Loucy (cell line): ENCODE measurements at regions not wholly inside any gene's neighbourhood (a gene's known extent, or its start where the extent isn't known, plus 50 kb on each side); places are given as distances from the start of the nearest gene placed in this dataset.

ENCODE experiments used
- H2AFZ ChIP-seq: fragments of 200-600 bp; sonication (generic); 2 replicates; pipeline ENCODE4 v1.6.0; 2016; ENCODE audit warnings: antibody characterized with exemption, mild to moderate bottlenecking, low read length, moderate library complexity
- H3F3A ChIP-seq: fragments of 200-600 bp; 2 replicates; pipeline ENCODE4 v1.6.0; 2016; ENCODE audit warnings: antibody characterized with exemption, low read depth, mild to moderate bottlenecking
- H3K27me3 ChIP-seq: fragments of 200-600 bp; sonication (generic); 2 replicates; pipeline ENCODE4 v1.6.1; 2014; ENCODE audit warnings: low read length, mild to moderate bottlenecking; ENCODE audit not compliant: insufficient read depth, poor library complexity, severe bottlenecking
- H3K36me3 ChIP-seq: fragments of 200-600 bp; sonication (generic); 2 replicates; pipeline ENCODE4 v1.6.1; 2016; ENCODE audit warnings: low read length; ENCODE audit not compliant: insufficient read depth
- H3K4me1 ChIP-seq: fragments of 200-600 bp; sonication (generic); 2 replicates; pipeline ENCODE4 v1.5.1; 2014; ENCODE audit warnings: low read length, mild to moderate bottlenecking; ENCODE audit not compliant: insufficient read depth, poor library complexity, severe bottlenecking
- H3K4me2 ChIP-seq: fragments of 200-600 bp; sonication (generic); 2 replicates; pipeline ENCODE4 v1.6.0; 2014; ENCODE audit warnings: antibody characterized with exemption, low read length, low read depth, mild to moderate bottlenecking; ENCODE audit not compliant: poor library complexity, severe bottlenecking
- H3K4me3 ChIP-seq: fragments of 200-600 bp; sonication (generic); 2 replicates; pipeline ENCODE4 v1.5.1; 2014; ENCODE audit warnings: low read length, mild to moderate bottlenecking, mixed read lengths; ENCODE audit not compliant: poor library complexity, severe bottlenecking
- H3K79me2 ChIP-seq: fragments of 200-600 bp; sonication (generic); 2 replicates; pipeline ENCODE4 v1.6.1; 2014; ENCODE audit warnings: low read length; ENCODE audit not compliant: insufficient read depth
- H3K9ac ChIP-seq: fragments of 200-600 bp; sonication (generic); 2 replicates; pipeline ENCODE4 v1.6.0; 2014; ENCODE audit warnings: mild to moderate bottlenecking, low read depth, low read length, moderate library complexity; ENCODE audit not compliant: poor library complexity, severe bottlenecking
- H3K9me2 ChIP-seq: fragments of 200-600 bp; sonication (generic); replicated peaks from 2 replicates; pipeline ENCODE4 v1.6.1; 2016; ENCODE audit warnings: low read depth, low read length, mixed read lengths
- H3K9me3 ChIP-seq: fragments of 200-600 bp; sonication (generic); 2 replicates; pipeline ENCODE4 v1.6.1; 2014; ENCODE audit warnings: mild to moderate bottlenecking, antibody characterized with exemption, low read length, low read depth; ENCODE audit not compliant: insufficient read depth
- H4K20me1 ChIP-seq: fragments of 200-600 bp; sonication (generic); 2 replicates; pipeline ENCODE4 v1.6.0; 2014; ENCODE audit warnings: antibody characterized with exemption, low read length, mild to moderate bottlenecking; ENCODE audit not compliant: insufficient read depth, poor library complexity, severe bottlenecking
- CTCF ChIP-seq: fragments of 200-600 bp; sonication (generic); conservative IDR thresholded peaks from 2 replicates; pipeline ENCODE4 v1.5.1; 2014; ENCODE audit warnings: mild to moderate bottlenecking, antibody characterized with exemption, low read length
- EZH2phosphoT487 ChIP-seq: fragments of 200-600 bp; IDR thresholded peaks from 2 replicates; pipeline ENCODE4 v1.6.1; 2018; ENCODE audit warnings: antibody characterized with exemption, mild to moderate bottlenecking, moderate library complexity, borderline replicate concordance

- no peak overlapping the region for H3K4me2 ChIP-seq
- H4K20me1 ChIP-seq: no peaks in the 10 kb centered on the region
- H3K27me3 ChIP-seq: no peaks in the 10 kb centered on the region
- no peak overlapping the region for H3K9ac ChIP-seq
- H3K9me3 ChIP-seq: peaks cover 6% of the 10 kb centered on the region; the same call in 1 of the 2 replicates
- TF ChIP-seq EZH2phosphoT487: no peak
- H3F3A ChIP-seq: no peaks in the 10 kb centered on the region
- H3K79me2 ChIP-seq: no peaks in the 10 kb centered on the region
- H2AFZ ChIP-seq: no peak overlapping the region
- no peaks in the 10 kb centered on the region for H3K4me1 ChIP-seq
- no peak overlapping the region for H3K4me3 ChIP-seq
- no peaks in the 10 kb centered on the region for H3K9me2 ChIP-seq
- H3K36me3 ChIP-seq: no peaks in the 10 kb centered on the region
Measured at GRCh38 chr10:42491001-42491592, 147.3 kb downstream of the ZNF33B start.

- TF ChIP-seq EZH2phosphoT487 (no peak), CTCF (no peak)
- no peak overlapping the region for H2AFZ ChIP-seq
- H3K9ac ChIP-seq: no peak overlapping the region
- no peaks in the 10 kb centered on the region for H3K79me2 ChIP-seq
- H4K20me1 ChIP-seq: no peaks in the 10 kb centered on the region
- peaks cover 6% of the 10 kb centered on the region; the same call in 1 of the 2 replicates for H3K9me3 ChIP-seq
- H3K36me3 ChIP-seq: no peaks in the 10 kb centered on the region
- H3K4me3 ChIP-seq: no peak overlapping the region
- H3K9me2 ChIP-seq: no peaks in the 10 kb centered on the region
- H3F3A ChIP-seq: no peaks in the 10 kb centered on the region
- no peak overlapping the region for H3K4me2 ChIP-seq
- H3K27me3 ChIP-seq: no peaks in the 10 kb centered on the region
- no peaks in the 10 kb centered on the region for H3K4me1 ChIP-seq
Measured at GRCh38 chr10:42490368-42490767, 148.0 kb downstream of the ZNF33B start.

- Histone ChIP-seq H3K4me2 (no peak overlapping the region), H3K4me3 (no peak overlapping the region), H3K36me3 (no peaks in the 10 kb centered on the region), H2AFZ (no peak overlapping the region), H4K20me1 (no peaks in the 10 kb centered on the region), H3K9ac (no peak overlapping the region), H3K9me3 (no peaks in the 10 kb centered on the region), H3K9me2 (no peaks in the 10 kb centered on the region), H3K79me2 (no peaks in the 10 kb centered on the region), H3K27me3 (no peaks in the 10 kb centered on the region), H3K4me1 (no peaks in the 10 kb centered on the region), H3F3A (no peaks in the 10 kb centered on the region)
- TF ChIP-seq EZH2phosphoT487: no peak
- TF ChIP-seq CTCF: no peak
Measured at GRCh38 chr10:42488416-42488815, 150.0 kb downstream of the ZNF33B start.

GRCh38 chr10:42482411-42482810, 156.0 kb downstream of the ZNF33B start:
- no peak for TF ChIP-seq EZH2phosphoT487
- TF ChIP-seq CTCF: no peak
- Histone ChIP-seq H2AFZ (no peak overlapping the region), H3K9ac (no peak overlapping the region), H3K4me1 (no peaks in the 10 kb centered on the region), H3K4me3 (no peak overlapping the region), H3K9me2 (no peaks in the 10 kb centered on the region), H3K27me3 (no peaks in the 10 kb centered on the region), H4K20me1 (no peaks in the 10 kb centered on the region), H3F3A (no peaks in the 10 kb centered on the region), H3K4me2 (no peak overlapping the region), H3K36me3 (no peaks in the 10 kb centered on the region), H3K79me2 (no peaks in the 10 kb centered on the region), H3K9me3 (no peaks in the 10 kb centered on the region)
